Activated CD4-positive, alpha-beta T cell treated with anti-CD3 and anti-CD28 coated beads, Interleukin-2, amount 10 ng/mL, durations not matched to agents 24 days and 14 days (primary cell): ENCODE measurements at regions not wholly inside any gene's neighbourhood (a gene's known extent, or its start where the extent isn't known, plus 50 kb on each side); places are given as distances from the start of the nearest gene placed in this dataset.

Experiments
- DNase-seq: peaks from one replicate; pipeline ENCODE4 v3.0.0; 2022
- H3K27ac Mint-ChIP-seq: one replicate; pipeline ENCODE4 v1.8.0; 2022; ENCODE audit warnings: mild to moderate bottlenecking, mixed read lengths
- H3K27me3 Mint-ChIP-seq: one replicate; pipeline ENCODE4 v1.8.0; 2022; ENCODE audit warnings: mixed read lengths
- H3K36me3 Mint-ChIP-seq: one replicate; pipeline ENCODE4 v1.8.0; 2022; ENCODE audit warnings: low read depth, mild to moderate bottlenecking, mixed read lengths
- H3K4me1 Mint-ChIP-seq: one replicate; pipeline ENCODE4 v1.8.0; 2021; ENCODE audit warnings: mixed read lengths
- H3K4me3 Mint-ChIP-seq: one replicate; pipeline ENCODE4 v1.8.0; 2022; ENCODE audit warnings: mild to moderate bottlenecking, moderate library complexity, mixed read lengths
- H3K9me3 Mint-ChIP-seq: one replicate; pipeline ENCODE4 v1.8.0; 2021; ENCODE audit warnings: mixed read lengths
- intact Hi-C: fragments of 100-400 bp; cut with micrococcal nuclease; formaldehyde crosslinking; loops from one replicate; pipeline ENCODE4 v1.15.1; 2023

GRCh38 chr3:102529452-102529851 is 94.6 kb downstream of the ZPLD1 start:
- H3K9me3 Mint-ChIP-seq: no peaks in the 10 kb centered on the region
- no peak overlapping the region for H3K27ac Mint-ChIP-seq
- DNase-seq: no peak
- H3K27me3 Mint-ChIP-seq: peaks cover 12% of the 10 kb centered on the region
- peaks cover 3% of the 10 kb centered on the region for H3K4me1 Mint-ChIP-seq
- intact Hi-C loops: no loop called here
- H3K36me3 Mint-ChIP-seq: no peaks in the 10 kb centered on the region
- H3K4me3 Mint-ChIP-seq: no peak overlapping the region

- no peak overlapping the region for H3K4me3 Mint-ChIP-seq
- no peaks in the 10 kb centered on the region for H3K9me3 Mint-ChIP-seq
- intact Hi-C loops: no loop called here
- peaks cover 3% of the 10 kb centered on the region for H3K4me1 Mint-ChIP-seq
- no peak overlapping the region for H3K27ac Mint-ChIP-seq
- DNase-seq: no peak
- H3K36me3 Mint-ChIP-seq: no peaks in the 10 kb centered on the region
- H3K27me3 Mint-ChIP-seq: peaks cover 12% of the 10 kb centered on the region
These were observed 95.8 kb downstream of the ZPLD1 start for GRCh38 chr3:102530415-102531181.

DNA sequence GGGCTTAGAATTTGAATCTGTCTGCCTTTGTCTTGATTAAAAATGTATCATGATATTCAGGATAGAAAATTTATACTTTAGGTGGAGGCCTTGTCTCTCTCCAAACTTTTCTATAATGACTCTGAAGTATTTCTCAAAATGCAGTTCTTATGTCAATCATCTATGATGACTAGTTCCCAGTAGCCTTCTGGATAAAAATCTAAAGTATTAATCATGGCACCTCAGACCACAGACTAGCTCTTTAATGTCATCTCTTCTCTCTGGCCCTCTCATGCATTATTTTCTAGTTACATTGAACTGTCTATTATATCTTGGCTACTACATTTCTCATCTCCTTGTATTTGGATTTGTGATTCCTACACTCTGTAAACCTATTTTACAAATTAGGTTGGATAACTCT is 96.9 kb downstream of the ZPLD1 start:
- Mint-ChIP-seq H3K9me3 (no peaks in the 10 kb centered on the region), H3K4me3 (no peak overlapping the region), H3K4me1 (peaks cover 3% of the 10 kb centered on the region), H3K36me3 (no peaks in the 10 kb centered on the region), H3K27ac (no peak overlapping the region), H3K27me3 (peaks cover 9% of the 10 kb centered on the region)
- no peak for DNase-seq
- intact Hi-C loops: no loop called here

- H3K36me3 Mint-ChIP-seq: no peaks in the 10 kb centered on the region
- H3K4me3 Mint-ChIP-seq: no peak overlapping the region
- intact Hi-C loops: no loop called here
- DNase-seq: no peak
- no peak overlapping the region for H3K27ac Mint-ChIP-seq
- peaks cover 3% of the 10 kb centered on the region for H3K4me1 Mint-ChIP-seq
- no peaks in the 10 kb centered on the region for H3K9me3 Mint-ChIP-seq
- peaks cover 6% of the 10 kb centered on the region for H3K27me3 Mint-ChIP-seq
These were observed 98.1 kb downstream of the ZPLD1 start for GRCh38 chr3:102532901-102533300.

GRCh38 chr3:102533784-102534183 is 99.0 kb downstream of the ZPLD1 start:
- Mint-ChIP-seq H3K27me3 (peaks cover 4% of the 10 kb centered on the region), H3K4me1 (peaks cover 3% of the 10 kb centered on the region), H3K4me3 (no peak overlapping the region), H3K36me3 (no peaks in the 10 kb centered on the region), H3K27ac (no peak overlapping the region), H3K9me3 (no peaks in the 10 kb centered on the region)
- DNase-seq: no peak
- intact Hi-C loops: no loop called here

- Mint-ChIP-seq H3K36me3 (no peaks in the 10 kb centered on the region), H3K4me3 (no peak overlapping the region), H3K27me3 (peaks cover 9% of the 10 kb centered on the region), H3K4me1 (peaks cover 3% of the 10 kb centered on the region), H3K9me3 (no peaks in the 10 kb centered on the region), H3K27ac (no peak overlapping the region)
- intact Hi-C loops: loop anchor here (1.0 to 5.0 kb wide), 2 partner anchors 307 to 734 kb away; no protein-coding TSS in a partner anchor
- peak; percentile 57 for DNase-seq
These were observed 101.6 kb downstream of the ZPLD1 start for GRCh38 chr3:102536456-102536855.

DNA sequence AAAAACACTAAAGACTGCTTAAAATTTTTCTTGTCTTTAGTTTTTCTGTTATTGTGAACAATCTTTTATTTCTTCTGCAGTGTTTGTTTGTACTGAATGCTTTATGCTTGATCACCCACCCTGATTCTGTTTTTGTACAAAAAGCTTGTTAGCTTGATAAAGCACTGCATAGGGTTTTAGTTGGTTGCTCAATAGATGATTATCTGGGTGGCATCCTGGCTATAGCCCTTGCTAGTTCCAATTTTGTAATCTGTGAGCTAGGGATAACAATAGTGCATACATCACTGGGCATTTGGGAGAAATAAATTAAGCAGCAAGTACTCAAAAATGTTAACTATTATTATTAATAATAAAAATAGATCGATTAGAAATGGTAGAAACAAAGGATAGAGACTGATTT is 102.3 kb downstream of the ZPLD1 start:
- Mint-ChIP-seq H3K36me3 (no peaks in the 10 kb centered on the region), H3K27me3 (peaks cover 8% of the 10 kb centered on the region), H3K4me1 (peaks cover 3% of the 10 kb centered on the region), H3K4me3 (no peak overlapping the region), H3K27ac (no peak overlapping the region), H3K9me3 (no peaks in the 10 kb centered on the region)
- no peak for DNase-seq
- intact Hi-C loops: loop anchor here (5.0 kb wide), 1 partner anchor 735 kb away; no protein-coding TSS in a partner anchor

- Mint-ChIP-seq H3K9me3 (no peaks in the 10 kb centered on the region), H3K27ac (no peak overlapping the region), H3K27me3 (peaks cover 12% of the 10 kb centered on the region), H3K4me1 (no peaks in the 10 kb centered on the region), H3K36me3 (no peaks in the 10 kb centered on the region), H3K4me3 (no peak overlapping the region)
- DNase-seq: no peak
- intact Hi-C loops: no loop called here
These were observed 109.9 kb downstream of the ZPLD1 start for GRCh38 chr3:102544741-102545140.

DNA sequence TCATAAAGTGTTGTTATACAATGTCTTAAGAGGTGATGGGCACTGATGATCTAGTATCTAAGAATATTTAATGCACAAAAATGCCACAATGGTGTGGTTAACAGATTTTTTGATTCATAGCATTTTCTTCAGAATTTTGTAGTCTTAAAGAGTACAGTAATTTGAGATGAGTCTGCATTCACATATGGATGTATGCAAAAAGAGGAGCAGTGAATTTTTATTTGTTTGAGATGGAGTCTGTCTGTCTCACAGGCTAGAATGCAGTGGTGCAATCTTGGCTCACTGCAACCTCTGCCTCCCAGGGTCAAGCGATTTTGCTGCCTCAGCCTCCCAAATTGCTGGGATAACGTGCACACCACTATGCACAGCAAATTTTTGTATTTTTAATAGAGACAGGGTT is 110.5 kb downstream of the ZPLD1 start:
- Mint-ChIP-seq H3K9me3 (no peaks in the 10 kb centered on the region), H3K27ac (no peak overlapping the region), H3K4me1 (no peaks in the 10 kb centered on the region), H3K27me3 (peaks cover 10% of the 10 kb centered on the region), H3K36me3 (no peaks in the 10 kb centered on the region), H3K4me3 (no peak overlapping the region)
- intact Hi-C loops: no loop called here
- DNase-seq: no peak

GRCh38 chr3:102553876-102554275 is 119.1 kb downstream of the ZPLD1 start:
- Mint-ChIP-seq H3K27me3 (peaks cover 4% of the 10 kb centered on the region), H3K4me1 (no peaks in the 10 kb centered on the region), H3K4me3 (no peak overlapping the region), H3K27ac (no peak overlapping the region), H3K9me3 (no peaks in the 10 kb centered on the region), H3K36me3 (no peaks in the 10 kb centered on the region)
- intact Hi-C loops: no loop called here
- no peak for DNase-seq

DNA sequence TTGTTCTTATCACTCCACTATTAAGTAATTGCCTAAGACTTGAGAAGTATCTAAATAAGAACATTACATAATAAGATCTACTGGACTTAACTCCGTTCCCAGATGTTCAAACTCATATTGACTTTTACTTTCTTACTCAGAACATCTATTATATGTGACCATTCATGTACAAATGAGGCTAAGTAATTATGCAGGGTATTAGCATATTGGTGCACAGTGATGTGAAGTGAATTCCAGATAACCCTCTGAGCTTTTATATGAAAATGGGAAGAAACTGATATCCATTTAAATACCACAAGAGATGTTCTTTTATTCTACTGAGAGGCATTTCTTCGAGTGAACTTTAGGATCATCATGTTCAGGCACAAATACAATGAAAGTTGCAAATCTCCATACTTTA is 135.7 kb downstream of the ZPLD1 start:
- Mint-ChIP-seq H3K27me3 (no peaks in the 10 kb centered on the region), H3K9me3 (peaks cover 1% of the 10 kb centered on the region), H3K4me1 (no peaks in the 10 kb centered on the region), H3K27ac (no peak overlapping the region), H3K4me3 (no peak overlapping the region), H3K36me3 (no peaks in the 10 kb centered on the region)
- DNase-seq: no peak
- intact Hi-C loops: no loop called here

- no peaks in the 10 kb centered on the region for H3K4me1 Mint-ChIP-seq
- no peak overlapping the region for H3K27ac Mint-ChIP-seq
- H3K27me3 Mint-ChIP-seq: no peaks in the 10 kb centered on the region
- DNase-seq: no peak
- H3K4me3 Mint-ChIP-seq: no peak overlapping the region
- H3K9me3 Mint-ChIP-seq: no peaks in the 10 kb centered on the region
- intact Hi-C loops: no loop called here
- H3K36me3 Mint-ChIP-seq: no peaks in the 10 kb centered on the region
These were observed 136.2 kb downstream of the ZPLD1 start for GRCh38 chr3:102571006-102571405.

DNA sequence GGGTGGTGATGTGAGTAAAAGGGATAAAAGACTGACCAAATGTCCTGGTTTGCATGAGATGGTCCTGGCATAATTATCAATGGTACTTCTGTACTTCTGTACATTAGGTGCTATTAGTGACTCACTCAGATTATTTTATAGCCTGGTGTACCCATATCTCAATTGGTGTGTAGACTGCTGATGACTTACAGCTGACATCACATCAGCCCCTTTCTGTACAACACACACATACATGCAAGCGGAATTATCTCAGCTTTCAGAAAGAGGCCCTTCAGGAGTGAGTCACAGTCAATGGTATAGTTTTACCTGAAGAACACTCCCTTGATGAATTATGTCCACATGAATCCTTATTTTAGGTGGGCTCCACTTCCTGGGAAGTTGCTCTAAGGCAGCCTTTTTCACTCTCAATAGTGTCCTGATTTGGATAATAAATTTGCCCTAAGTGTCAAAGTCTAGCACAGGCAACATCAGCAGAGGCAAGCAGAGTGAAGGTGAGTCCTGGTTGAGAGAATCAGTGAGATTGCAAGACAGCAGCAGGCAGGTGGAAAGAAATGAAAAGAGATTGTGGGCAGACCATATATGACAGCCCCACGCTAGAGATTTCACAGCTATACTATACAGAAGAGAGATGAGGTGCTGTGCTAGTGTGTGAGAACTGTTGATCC is 137.0 kb downstream of the ZPLD1 start:
- Mint-ChIP-seq H3K27ac (no peak overlapping the region), H3K4me1 (no peaks in the 10 kb centered on the region)
- intact Hi-C loops: no loop called here

GRCh38 chr3:102573483-102574028 is 138.7 kb downstream of the ZPLD1 start:
- H3K9me3 Mint-ChIP-seq: no peaks in the 10 kb centered on the region
- no peak overlapping the region for H3K27ac Mint-ChIP-seq
- H3K4me3 Mint-ChIP-seq: no peak overlapping the region
- intact Hi-C loops: no loop called here
- H3K27me3 Mint-ChIP-seq: no peaks in the 10 kb centered on the region
- DNase-seq: no peak
- no peaks in the 10 kb centered on the region for H3K4me1 Mint-ChIP-seq
- no peaks in the 10 kb centered on the region for H3K36me3 Mint-ChIP-seq

More for the DNA sequence above, 137.0 kb downstream of the ZPLD1 start:
- no peaks in the 10 kb centered on the region for H3K9me3 Mint-ChIP-seq
- no peaks in the 10 kb centered on the region for H3K36me3 Mint-ChIP-seq
- no peak for DNase-seq
- H3K4me3 Mint-ChIP-seq: no peak overlapping the region
- H3K27me3 Mint-ChIP-seq: no peaks in the 10 kb centered on the region
